Mesendoderm (in vitro differentiated cells): ENCODE measurements at regions not wholly inside any gene's neighbourhood (a gene's known extent, or its start where the extent isn't known, plus 50 kb on each side); places are given as distances from the start of the nearest gene placed in this dataset.

Experiments used
- DNase-seq: peaks from one replicate; pipeline ENCODE4 v3.0.0; 2013
- H2AK5ac ChIP-seq: 2 replicates; pipeline ENCODE4 v1.6.1; 2013; ENCODE audit warnings: low read length, inconsistent platforms
- H2BK120ac ChIP-seq: 2 replicates; pipeline ENCODE4 v1.6.1; 2013; ENCODE audit warnings: low read depth, mild to moderate bottlenecking, low read length, moderate library complexity, mixed read lengths
- H2BK15ac ChIP-seq: replicated peaks from 2 replicates; pipeline ENCODE4 v1.6.1; 2013; ENCODE audit warnings: low read depth, mild to moderate bottlenecking, moderate library complexity
- H2BK5ac ChIP-seq: 2 replicates; pipeline ENCODE4 v1.6.1; 2013; ENCODE audit warnings: low read length, inconsistent platforms
- H3K18ac ChIP-seq: 2 replicates; pipeline ENCODE4 v1.6.1; 2013; ENCODE audit warnings: mild to moderate bottlenecking, low read length, mixed read lengths
- H3K23ac ChIP-seq: one replicate; pipeline ENCODE4 v1.6.1; 2013; ENCODE audit warnings: low read length
- H3K27ac ChIP-seq: 2 replicates; pipeline ENCODE4 v1.5.1; 2013; ENCODE audit warnings: low read depth, mild to moderate bottlenecking, inconsistent platforms, low read length, moderate library complexity
- H3K27me3 ChIP-seq: 2 replicates; pipeline ENCODE4 v1.6.1; 2013; ENCODE audit warnings: low read length, control low read depth, mild to moderate bottlenecking, inconsistent platforms; ENCODE audit not compliant: insufficient read depth, poor library complexity
- H3K36me3 ChIP-seq: 2 replicates; pipeline ENCODE4 v1.6.1; 2013; ENCODE audit warnings: low read length, inconsistent platforms; ENCODE audit not compliant: control insufficient read depth, insufficient read depth
- H3K4ac ChIP-seq: one replicate; pipeline ENCODE4 v1.6.1; 2013; ENCODE audit warnings: low read depth, mild to moderate bottlenecking, low read length, moderate library complexity
- H3K4me1 ChIP-seq: 2 replicates; pipeline ENCODE4 v1.6.1; 2013; ENCODE audit warnings: low read depth, low read length, inconsistent platforms; ENCODE audit not compliant: control insufficient read depth
- H3K4me2 ChIP-seq: 2 replicates; pipeline ENCODE4 v1.6.1; 2013; ENCODE audit warnings: low read length
- H3K4me3 ChIP-seq: 2 replicates; pipeline ENCODE4 v1.5.1; 2013; ENCODE audit warnings: mild to moderate bottlenecking, low read length
- H3K56ac ChIP-seq: one replicate; pipeline ENCODE4 v1.6.1; 2013; ENCODE audit warnings: low read length
- H3K79me1 ChIP-seq: 2 replicates; pipeline ENCODE4 v1.6.1; 2013; ENCODE audit warnings: low read length, inconsistent platforms
- H3K79me2 ChIP-seq: 2 replicates; pipeline ENCODE4 v1.6.1; 2013; ENCODE audit warnings: mild to moderate bottlenecking, low read length; ENCODE audit not compliant: control insufficient read depth, insufficient read depth
- H3K9ac ChIP-seq: 2 replicates; pipeline ENCODE4 v1.6.1; 2013; ENCODE audit warnings: low read length, inconsistent platforms
- H4K5ac ChIP-seq: one replicate; pipeline ENCODE4 v1.6.1; 2013; ENCODE audit warnings: low read length
- H4K8ac ChIP-seq: one replicate; pipeline ENCODE4 v1.6.1; 2013; ENCODE audit warnings: low read depth, mild to moderate bottlenecking, control low read depth, low read length, moderate library complexity
- WGBS: extraction: QIAGEN DNeasy Blood & Tissue Kit; methylation state at CpG from one replicate; pipeline ENCODE4 v1.1.7; 2013; ENCODE audit warnings: low lambda C conversion rate, missing lambda C conversion rate; ENCODE audit not compliant: insufficient coverage; ENCODE audit errors: extremely low coverage; 5-methylcytosine and 5-hydroxymethylcytosine counted together

DNA sequence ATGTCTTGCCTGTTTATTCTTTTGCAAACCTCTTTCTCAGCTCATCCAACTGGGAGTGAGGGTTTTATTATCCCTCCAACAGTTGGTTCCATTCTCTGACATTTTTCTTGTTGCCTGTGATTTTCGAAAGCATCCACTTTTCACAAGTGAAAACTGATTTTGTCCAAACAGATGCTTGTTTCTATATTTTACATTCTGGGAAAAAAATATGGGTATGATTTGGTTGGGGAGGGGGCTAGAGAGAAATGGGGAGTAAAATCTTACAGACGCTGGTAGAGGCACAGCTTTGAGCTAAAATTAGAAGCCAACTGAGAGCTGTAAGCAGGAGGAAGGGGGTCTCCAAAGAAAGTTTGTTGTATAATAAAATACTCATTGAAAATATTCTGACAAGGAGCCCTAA lies 745.3 kb upstream of the CELF4 start:
- H3K27me3 ChIP-seq: no peaks in the 10 kb centered on the region
- H3K27ac ChIP-seq: no peak overlapping the region
- H4K5ac ChIP-seq: no peak overlapping the region
- H2BK5ac ChIP-seq: no peak overlapping the region
- H2BK120ac ChIP-seq: no peak overlapping the region
- H3K9ac ChIP-seq: no peak overlapping the region
- no peak overlapping the region for H3K56ac ChIP-seq
- H2BK15ac ChIP-seq: no peak overlapping the region
- DNase-seq: no peak
- H4K8ac ChIP-seq: no peak overlapping the region
- H3K36me3 ChIP-seq: no peaks in the 10 kb centered on the region
- no peak overlapping the region for H3K4ac ChIP-seq
- no CpG with 5 or more reads among the region's 2 CpGs for WGBS
- H3K79me1 ChIP-seq: no peaks in the 10 kb centered on the region
- H3K4me1 ChIP-seq: no peaks in the 10 kb centered on the region
- H3K4me2 ChIP-seq: no peak overlapping the region
- H3K18ac ChIP-seq: no peak overlapping the region
- H3K4me3 ChIP-seq: no peak overlapping the region
- H3K79me2 ChIP-seq: no peaks in the 10 kb centered on the region
- no peak overlapping the region for H2AK5ac ChIP-seq
- H3K23ac ChIP-seq: no peak overlapping the region

DNA sequence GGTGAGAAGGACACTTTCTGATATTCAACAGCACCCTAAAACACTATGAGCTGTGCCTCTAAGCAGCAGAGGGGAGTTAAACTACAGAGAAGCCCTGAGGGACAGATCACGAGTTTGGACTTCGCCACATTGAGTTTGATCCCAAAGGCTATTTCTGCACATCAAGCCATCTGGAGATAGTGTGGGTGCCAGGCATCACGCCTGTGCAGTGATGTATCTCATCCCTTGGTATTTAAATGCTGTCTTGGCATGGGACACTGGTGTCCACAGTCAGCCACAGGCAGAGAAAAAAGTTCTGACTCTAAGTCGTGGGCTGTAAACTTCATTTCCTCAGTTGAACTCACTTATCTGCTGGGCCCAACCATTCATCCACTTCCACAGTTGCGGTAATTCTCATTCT lies 742.3 kb upstream of the CELF4 start:
- Histone ChIP-seq H3K4ac (no peak overlapping the region), H2AK5ac (no peak overlapping the region), H3K27ac (no peak overlapping the region), H2BK120ac (no peak overlapping the region), H3K27me3 (no peaks in the 10 kb centered on the region), H3K4me1 (no peaks in the 10 kb centered on the region), H3K36me3 (no peaks in the 10 kb centered on the region), H3K23ac (no peak overlapping the region), H3K79me1 (no peaks in the 10 kb centered on the region), H3K56ac (no peak overlapping the region), H3K79me2 (no peaks in the 10 kb centered on the region), H3K9ac (no peak overlapping the region), H3K18ac (no peak overlapping the region), H3K4me3 (no peak overlapping the region), H2BK5ac (no peak overlapping the region), H4K5ac (no peak overlapping the region), H4K8ac (no peak overlapping the region), H3K4me2 (no peak overlapping the region), H2BK15ac (no peak overlapping the region)
- no peak for DNase-seq
- WGBS: no CpG with 5 or more reads among the region's 5 CpGs

DNA sequence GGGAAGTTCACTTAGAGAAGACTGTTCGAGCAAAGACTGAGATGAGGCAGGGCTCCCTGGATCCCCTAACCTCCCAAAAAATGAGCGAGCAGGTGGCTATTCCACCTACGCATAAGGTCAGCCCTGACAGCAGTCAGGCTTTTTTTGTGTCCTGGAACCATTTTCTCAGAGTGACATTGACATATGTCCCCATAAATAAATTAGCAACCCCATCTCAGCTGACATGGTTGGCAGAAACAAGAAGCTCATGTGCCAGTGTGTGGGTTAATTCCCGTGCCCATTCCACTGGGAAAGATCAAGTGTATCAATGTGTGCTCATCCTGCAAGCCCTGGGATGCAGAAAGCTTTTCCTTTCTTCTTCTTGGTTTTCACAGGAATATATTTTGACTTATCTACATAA lies 740.4 kb upstream of the CELF4 start:
- no peak overlapping the region for H2AK5ac ChIP-seq
- no peak overlapping the region for H2BK15ac ChIP-seq
- no peak overlapping the region for H3K18ac ChIP-seq
- no peaks in the 10 kb centered on the region for H3K79me1 ChIP-seq
- no peak overlapping the region for H3K4me2 ChIP-seq
- H3K36me3 ChIP-seq: no peaks in the 10 kb centered on the region
- H3K4me1 ChIP-seq: no peaks in the 10 kb centered on the region
- no peak overlapping the region for H3K23ac ChIP-seq
- no peaks in the 10 kb centered on the region for H3K27me3 ChIP-seq
- H3K4me3 ChIP-seq: no peak overlapping the region
- H3K4ac ChIP-seq: no peak overlapping the region
- H3K9ac ChIP-seq: no peak overlapping the region
- no CpG with 5 or more reads among the region's 4 CpGs for WGBS
- H3K56ac ChIP-seq: no peak overlapping the region
- no peak overlapping the region for H3K27ac ChIP-seq
- no peaks in the 10 kb centered on the region for H3K79me2 ChIP-seq
- no peak for DNase-seq
- no peak overlapping the region for H4K8ac ChIP-seq
- no peak overlapping the region for H2BK5ac ChIP-seq
- no peak overlapping the region for H2BK120ac ChIP-seq
- H4K5ac ChIP-seq: no peak overlapping the region

DNA sequence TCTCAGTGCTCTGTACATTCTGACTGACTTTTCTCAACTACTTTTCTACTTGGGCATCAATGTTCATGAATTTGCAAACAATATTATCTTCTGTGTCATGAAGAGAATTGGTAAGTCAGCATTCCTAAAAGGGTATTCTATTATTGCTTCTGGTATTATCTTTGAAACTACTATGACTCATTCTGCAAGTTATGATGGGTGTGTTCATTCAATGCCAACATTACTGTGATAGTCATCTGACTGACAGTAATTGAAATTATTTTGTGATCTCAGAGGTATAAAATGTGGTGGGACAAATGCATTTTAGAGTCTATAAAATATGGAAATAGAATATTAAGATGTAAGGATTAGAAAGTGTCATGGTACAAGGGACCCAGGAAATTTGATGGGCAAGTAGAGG lies 736.0 kb upstream of the CELF4 start:
- Histone ChIP-seq H3K4me3 (no peak overlapping the region), H4K8ac (no peak overlapping the region)

DNA sequence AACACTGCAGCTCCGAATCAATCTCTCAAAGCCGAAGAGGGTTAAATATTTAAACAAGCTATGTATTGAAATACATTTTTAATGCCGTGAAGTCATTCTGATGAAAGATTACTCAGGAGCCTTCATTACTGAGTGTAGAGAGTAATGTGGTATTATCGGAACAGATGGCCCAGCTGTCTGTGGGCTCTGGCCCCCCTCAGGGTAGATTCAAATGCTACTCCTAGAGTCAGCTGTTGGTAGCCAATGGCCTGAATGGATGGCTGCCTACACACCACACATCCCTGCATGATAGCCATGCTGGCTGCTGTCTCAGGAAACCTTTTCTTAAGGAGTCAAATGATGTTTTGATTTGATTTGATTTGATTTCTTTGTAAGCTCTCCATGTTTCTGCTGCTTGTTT lies 732.3 kb upstream of the CELF4 start:
- Histone ChIP-seq H3K27ac (no peak overlapping the region), H3K23ac (no peak overlapping the region), H2BK15ac (no peak overlapping the region), H3K79me2 (no peaks in the 10 kb centered on the region), H4K5ac (no peak overlapping the region), H2BK5ac (no peak overlapping the region), H3K27me3 (no peaks in the 10 kb centered on the region), H3K4me2 (no peak overlapping the region), H3K4me3 (no peak overlapping the region), H2BK120ac (no peak overlapping the region), H3K4ac (no peak overlapping the region), H3K79me1 (no peaks in the 10 kb centered on the region), H3K18ac (no peak overlapping the region), H4K8ac (no peak overlapping the region), H3K56ac (no peak overlapping the region), H2AK5ac (no peak overlapping the region), H3K36me3 (no peaks in the 10 kb centered on the region), H3K9ac (no peak overlapping the region), H3K4me1 (no peaks in the 10 kb centered on the region)
- DNase-seq: no peak
- no CpG with 5 or more reads among the region's 4 CpGs for WGBS

More for the DNA sequence above, 736.0 kb upstream of the CELF4 start:
- no peak overlapping the region for H2BK15ac ChIP-seq
- H3K4ac ChIP-seq: no peak overlapping the region
- H4K5ac ChIP-seq: no peak overlapping the region
- no peak overlapping the region for H3K23ac ChIP-seq
- H3K4me2 ChIP-seq: no peak overlapping the region
- H3K18ac ChIP-seq: no peak overlapping the region
- H2AK5ac ChIP-seq: no peak overlapping the region
- H3K27ac ChIP-seq: no peak overlapping the region
- no peak for DNase-seq
- H3K27me3 ChIP-seq: no peaks in the 10 kb centered on the region
- no peak overlapping the region for H3K9ac ChIP-seq
- no peaks in the 10 kb centered on the region for H3K79me2 ChIP-seq
- H2BK120ac ChIP-seq: no peak overlapping the region
- H3K56ac ChIP-seq: no peak overlapping the region
- no peaks in the 10 kb centered on the region for H3K36me3 ChIP-seq
- H3K4me1 ChIP-seq: no peaks in the 10 kb centered on the region
- no peaks in the 10 kb centered on the region for H3K79me1 ChIP-seq
- H2BK5ac ChIP-seq: no peak overlapping the region

DNA sequence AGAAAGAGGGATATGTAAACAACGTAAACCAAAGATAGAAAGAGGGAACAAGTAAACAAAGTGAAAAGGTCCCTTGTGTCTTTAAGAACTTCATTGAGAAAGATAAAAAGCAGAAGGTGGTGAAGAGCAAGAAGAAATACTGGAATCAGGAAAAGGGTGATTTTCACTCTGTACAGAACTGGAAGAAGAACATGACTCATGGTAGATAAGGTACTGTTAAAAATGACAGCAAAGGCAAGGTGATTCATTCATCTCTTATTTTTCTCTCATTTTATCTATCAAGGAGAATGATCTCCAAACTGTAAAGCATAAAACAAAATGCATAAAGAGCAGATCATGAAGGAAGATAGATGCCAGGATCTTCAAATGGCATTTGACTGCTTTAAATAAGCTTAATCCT lies 724.6 kb upstream of the CELF4 start:
- Histone ChIP-seq H3K4me3 (no peak overlapping the region), H3K4ac (no peak overlapping the region), H3K4me1 (no peaks in the 10 kb centered on the region), H3K56ac (no peak overlapping the region), H2AK5ac (no peak overlapping the region), H4K5ac (no peak overlapping the region), H3K18ac (no peak overlapping the region), H3K9ac (no peak overlapping the region), H3K79me2 (no peaks in the 10 kb centered on the region), H3K79me1 (no peaks in the 10 kb centered on the region), H3K27me3 (no peaks in the 10 kb centered on the region), H2BK5ac (no peak overlapping the region), H2BK120ac (no peak overlapping the region), H3K23ac (no peak overlapping the region), H4K8ac (no peak overlapping the region), H2BK15ac (no peak overlapping the region), H3K36me3 (no peaks in the 10 kb centered on the region), H3K27ac (no peak overlapping the region), H3K4me2 (no peak overlapping the region)
- no CpG with 5 or more reads among the region's 1 CpG for WGBS
- DNase-seq: no peak
